Heart right ventricle (tissue), 16 donors: ENCODE measurements at regions not wholly inside any gene's neighbourhood (a gene's known extent, or its start where the extent isn't known, plus 50 kb on each side); places are given as distances from the start of the nearest gene placed in this dataset.

Experiments used
- ATAC-seq, 8 donors: fragments of 200-7000 bp; cut with Tn5 transposase; one replicate each; pipeline ENCODE4 v1.9.1; 2020; ENCODE audit warnings: mild to moderate bottlenecking in 8 of 8, moderate library complexity in 8 of 8, moderate number of reproducible peaks in 1 of 8
- DNase-seq, 2 donors: peaks; one replicate each; pipeline ENCODE4 v3.0.0-alpha.2; 2020
- H3K27ac ChIP-seq, 10 donors: fragments of 200-600 bp; sonication (generic) in 2 of 10; one replicate each; pipeline versions ENCODE4 v1.5.0 to v1.8.0; 2020 to 2022; ENCODE audit warnings: mild to moderate bottlenecking in 3 of 10
- H3K27me3 ChIP-seq, 7 donors: fragments of 200-600 bp; one replicate each; pipeline ENCODE4 v1.8.0; 2021 to 2022; ENCODE audit warnings: mild to moderate bottlenecking in 2 of 7
- H3K36me3 ChIP-seq, 9 donors: fragments of 200-600 bp; sonication (generic) in 1 of 9; one replicate each; pipeline versions ENCODE4 v1.5.0 to v1.8.0; 2020 to 2022; ENCODE audit warnings: mild to moderate bottlenecking in 2 of 9
- H3K4me1 ChIP-seq, 9 donors: fragments of 200-600 bp; sonication (generic) in 1 of 9; one replicate each; pipeline versions ENCODE4 v1.5.0 to v1.8.0; 2020 to 2022; ENCODE audit warnings: mild to moderate bottlenecking in 4 of 9
- H3K4me3 ChIP-seq, 10 donors: fragments of 200-600 bp; sonication (generic) in 2 of 10; one replicate each; pipeline versions ENCODE4 v1.5.0 to v1.8.0; 2020 to 2022; ENCODE audit warnings: mild to moderate bottlenecking in 7 of 10, moderate library complexity in 2 of 10
- H3K9me3 ChIP-seq, 11 donors: fragments of 200-600 bp in 10 of 11; sonication (generic) in 2 of 11; one replicate each; pipeline versions ENCODE4 v1.5.0 to v1.8.0; 2013 to 2022; ENCODE audit warnings: mild to moderate bottlenecking in 2 of 11, control low read depth in 1 of 11, moderate library complexity in 1 of 11
- WGBS, 2 donors: extraction: QIAGEN DNeasy Blood & Tissue Kit; methylation state at CpG; one replicate each; pipeline ENCODE4 v1.1.7; 2013; ENCODE audit warnings: inconsistent platforms in 1 of 2; 5-methylcytosine and 5-hydroxymethylcytosine counted together
- intact Hi-C, 10 donors: fragments of 100-400 bp; cut with DNase I; formaldehyde crosslinking; loops; one replicate each; pipeline versions ENCODE4 v1.11.1 to v1.14.2; 2022
- TF ChIP-seq, protein P1 (sequence below), 9 donors: fragments of 200-600 bp; sonication (generic) in 2 of 9; IDR thresholded peaks; one replicate each; pipeline versions ENCODE4 v1.5.0 to v1.8.0; 2021 to 2022; ENCODE audit warnings: antibody characterized with exemption in 9 of 9, mild to moderate bottlenecking in 5 of 9, moderate library complexity in 1 of 9
- donor health status: Arrhythmogenic right ventricular cardiomyopathy.
- donor health status: ischemic (EF 13 %, LVEDD 7.1; RV severe dilation, severe dysfunction).
- donor health status: healthy with polysubstance abuse.
- donor health status: DM: no; HTN: yes; CAD: no.
- donor health status: DM: no; HTN: no; CAD: no.
- donor health status: ischemic (EF 25% LVEDD 6.9; RV normal size, moderate dysfunction).
- donor health status: ischemic (EF 25% LVEDD 5.7; RV mildly dilated, moderate dysfunction).
- donor health status: healthy.
- donor health status: DM: yes; HTN: yes; CAD: no.
- donor health status: Ischemic cardiomyopathy.
- donor health status: ischemic (EF 35%, LVEDD 5.7; RV mildly dilated, moderate dysfunction).
- donor health status: nonischemic (EF 11% LVEDD 7.7; RV severe dilation, severe dysfunction).
- donor health status: DM: yes; HTN: yes; CAD: no.
- donor health status: PGD.
- donor health status: ischemic (EF 29% LVEDD 5.4; RV normal size, mild dysfunction).
- donor health status: nonischemic (EF 23%, LVEDD 6.1; RV moderate dilation, normal function).

DNA sequence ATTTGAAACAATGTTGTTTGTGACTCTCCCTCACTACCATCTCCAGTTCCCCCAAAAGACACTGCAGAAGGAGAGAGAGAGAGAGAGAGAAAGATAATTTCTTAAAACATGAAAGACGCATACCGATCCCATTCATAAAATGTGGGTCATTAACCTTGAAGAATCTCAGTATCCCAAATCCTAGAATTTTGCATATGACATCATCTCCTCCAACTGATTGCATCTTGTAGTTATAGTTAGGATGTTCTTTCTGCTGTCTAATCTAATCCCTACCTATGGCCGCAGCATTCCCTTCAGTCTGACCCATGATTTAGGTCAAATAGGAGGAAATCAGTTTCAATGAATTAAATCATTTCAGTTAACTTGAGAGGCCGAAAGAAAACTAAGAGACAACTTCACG is 142.4 kb upstream of the ETS2 start:
- Histone ChIP-seq H3K9me3 (no peaks in the 10 kb centered on the region), H3K27ac (no peak overlapping the region), H3K4me3 (no peak overlapping the region), H3K36me3 (no peaks in the 10 kb centered on the region), H3K4me1 (peaks cover 0 to 17% (median 9%) of the 10 kb centered on the region in 9 donors), H3K27me3 (peaks cover 9 to 85% (median 35%) of the 10 kb centered on the region in 7 donors)
- intact Hi-C loops, result no loop called here
- no peak for ATAC-seq
- 87 to 91% methylated on average over 5 of the region's 5 CpGs for WGBS, 2 donors
- TF ChIP-seq, protein P1, sequence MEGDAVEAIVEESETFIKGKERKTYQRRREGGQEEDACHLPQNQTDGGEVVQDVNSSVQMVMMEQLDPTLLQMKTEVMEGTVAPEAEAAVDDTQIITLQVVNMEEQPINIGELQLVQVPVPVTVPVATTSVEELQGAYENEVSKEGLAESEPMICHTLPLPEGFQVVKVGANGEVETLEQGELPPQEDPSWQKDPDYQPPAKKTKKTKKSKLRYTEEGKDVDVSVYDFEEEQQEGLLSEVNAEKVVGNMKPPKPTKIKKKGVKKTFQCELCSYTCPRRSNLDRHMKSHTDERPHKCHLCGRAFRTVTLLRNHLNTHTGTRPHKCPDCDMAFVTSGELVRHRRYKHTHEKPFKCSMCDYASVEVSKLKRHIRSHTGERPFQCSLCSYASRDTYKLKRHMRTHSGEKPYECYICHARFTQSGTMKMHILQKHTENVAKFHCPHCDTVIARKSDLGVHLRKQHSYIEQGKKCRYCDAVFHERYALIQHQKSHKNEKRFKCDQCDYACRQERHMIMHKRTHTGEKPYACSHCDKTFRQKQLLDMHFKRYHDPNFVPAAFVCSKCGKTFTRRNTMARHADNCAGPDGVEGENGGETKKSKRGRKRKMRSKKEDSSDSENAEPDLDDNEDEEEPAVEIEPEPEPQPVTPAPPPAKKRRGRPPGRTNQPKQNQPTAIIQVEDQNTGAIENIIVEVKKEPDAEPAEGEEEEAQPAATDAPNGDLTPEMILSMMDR (IDR thresholded peaks at IDR 0.05), result no peak
- no peak for DNase-seq

DNA sequence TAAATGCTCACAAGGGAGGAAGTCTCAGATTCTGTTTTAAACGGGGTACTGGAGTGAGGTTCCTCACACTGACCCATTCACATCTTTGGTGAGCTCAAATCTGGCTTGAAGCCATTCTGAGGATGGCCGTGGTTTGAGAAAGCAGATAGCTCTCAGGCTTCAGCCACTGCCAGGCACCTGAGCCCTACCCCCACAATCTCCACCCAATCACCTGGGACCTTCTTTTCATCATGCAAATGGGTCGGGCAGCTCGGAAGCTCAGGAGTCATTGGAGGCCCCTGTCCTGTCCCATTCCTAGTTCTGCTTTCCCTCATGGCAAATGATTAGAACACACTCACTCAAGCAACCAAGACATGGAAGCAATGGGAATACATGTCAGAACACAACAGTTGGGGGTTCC is 141.4 kb upstream of the ETS2 start:
- Histone ChIP-seq H3K36me3 (no peaks in the 10 kb centered on the region), H3K27me3 (peaks cover 9 to 84% (median 26%) of the 10 kb centered on the region in 7 donors), H3K27ac (no peak overlapping the region), H3K4me3 (no peak overlapping the region), H3K9me3 (no peaks in the 10 kb centered on the region), H3K4me1 (peaks cover 0 to 17% (median 9%) of the 10 kb centered on the region in 9 donors)
- TF ChIP-seq, protein P1 (IDR thresholded peaks at IDR 0.05), result no peak
- no peak for DNase-seq
- WGBS, 2 donors, result 51 to 56% methylated on average over 4 of the region's 4 CpGs
- ATAC-seq, result no peak
- intact Hi-C loops, result no loop called here

DNA sequence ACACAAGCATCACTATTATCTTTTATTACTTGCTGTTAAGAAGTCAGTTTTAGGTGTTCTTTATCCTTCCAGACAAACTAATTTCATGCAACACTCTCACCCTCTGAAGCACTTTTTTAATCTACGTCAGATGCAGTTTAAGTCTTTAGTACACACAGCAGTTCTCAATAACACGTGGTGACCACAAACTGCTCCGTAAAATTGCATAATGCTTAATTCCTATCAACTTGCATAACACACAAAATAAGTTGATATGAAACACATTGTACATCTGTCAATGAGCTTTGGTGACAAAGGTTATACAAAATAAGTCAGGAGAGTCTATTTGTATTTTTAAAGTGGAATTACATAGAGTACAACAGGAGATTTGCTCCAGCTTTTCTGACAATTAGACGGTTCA is 140.9 kb upstream of the ETS2 start:
- no peaks in the 10 kb centered on the region for H3K9me3 ChIP-seq
- no peak for DNase-seq
- no peaks in the 10 kb centered on the region for H3K36me3 ChIP-seq
- no peak for ATAC-seq
- WGBS, 2 donors, result 77 to 87% methylated on average over 4 of the region's 4 CpGs
- H3K4me1 ChIP-seq, result peaks cover 0 to 17% (median 9%) of the 10 kb centered on the region in 9 donors
- no peak overlapping the region for H3K27ac ChIP-seq
- intact Hi-C loops, result loop anchor here in 1 of 10 donors (5.0 kb wide), 1 partner anchor 472 kb away; no protein-coding TSS in a partner anchor
- H3K27me3 ChIP-seq, result peaks cover 6 to 82% (median 21%) of the 10 kb centered on the region in 7 donors
- TF ChIP-seq, protein P1 (IDR thresholded peaks at IDR 0.05), result no peak
- no peak overlapping the region for H3K4me3 ChIP-seq

DNA sequence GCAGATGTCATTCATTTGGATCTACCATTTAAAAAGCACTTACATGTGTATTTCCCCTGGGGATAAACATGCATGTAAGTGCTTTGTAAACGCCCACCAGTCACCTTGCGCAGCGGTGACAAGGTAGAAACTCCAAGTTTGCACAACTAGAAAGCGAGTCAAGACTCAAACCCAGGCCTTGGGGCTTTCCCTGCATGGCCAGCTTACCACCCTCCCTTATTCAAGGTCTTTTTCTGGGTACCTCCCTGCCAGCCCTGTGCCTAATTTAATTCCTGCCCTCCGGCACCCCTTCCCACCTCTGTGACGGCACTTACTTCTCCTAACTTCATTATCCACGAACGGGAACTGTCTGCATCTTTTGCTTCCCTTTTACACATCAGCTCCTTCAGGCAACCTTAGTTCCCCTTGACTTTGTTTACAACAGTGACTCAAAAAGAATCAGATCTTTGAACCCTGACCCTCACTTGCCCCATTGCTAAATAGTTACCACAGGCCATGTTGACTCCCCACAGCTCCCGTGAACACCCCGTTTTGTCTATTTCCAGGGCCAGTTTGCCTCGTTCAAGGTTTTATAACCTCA is 138.3 kb upstream of the ETS2 start:
- ATAC-seq (no peak), DNase-seq (no peak)
- intact Hi-C loops, result loop anchor here in 1 of 10 donors (5.0 kb wide), 1 partner anchor 470 kb away; no protein-coding TSS in a partner anchor
- no peaks in the 10 kb centered on the region for H3K9me3 ChIP-seq
- peaks cover 0 to 70% (median 0%) of the 10 kb centered on the region in 7 donors for H3K27me3 ChIP-seq
- H3K4me1 ChIP-seq, result peaks cover 0 to 10% (median 0%) of the 10 kb centered on the region in 9 donors
- no peaks in the 10 kb centered on the region for H3K36me3 ChIP-seq
- no peak overlapping the region for H3K27ac ChIP-seq
- H3K4me3 ChIP-seq, result no peak overlapping the region
- TF ChIP-seq, protein P1 (IDR thresholded peaks at IDR 0.05), result no peak
- WGBS, 2 donors, result 91 to 92% methylated on average over 11 of the region's 11 CpGs
